ENCODE measurements at regions not wholly inside any gene's neighbourhood (a gene's known extent, or its start where the extent isn't known, plus 50 kb on each side); places are given as distances from the start of the nearest gene placed in this dataset.

DNA sequence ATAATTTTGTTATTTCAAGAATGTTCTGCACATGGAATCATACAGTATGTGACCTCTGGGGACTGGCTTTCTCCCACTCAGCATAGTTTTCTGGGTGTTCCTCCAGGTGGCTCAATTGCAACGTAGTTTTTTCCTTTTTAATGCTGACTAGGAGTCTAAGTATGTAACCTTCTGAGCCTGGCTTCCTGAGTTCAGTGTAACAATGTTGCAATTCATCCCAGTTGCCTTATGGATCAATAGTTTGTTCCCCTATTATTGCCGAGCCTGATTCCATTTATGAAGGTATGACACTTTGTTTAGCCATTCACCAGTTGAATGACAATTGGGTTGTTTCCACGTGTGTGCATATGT lies 128.3 kb downstream of the CRYBB2 start:
- intact Hi-C loops (cut with micrococcal nuclease) (no loop called here), dilution Hi-C loops (cut with MboI; ENCODE audit: extremely low pct_ligation_motif_present, low sequenced_read_pairs) (no loop called here)
- CTCF ChIA-PET = interaction anchor here (2.1 kb wide), 1 partner anchor 14 kb away, joined by 6 read pairs; no protein-coding TSS in a partner anchor
- Histone ChIP-seq H3K36me3 (ENCODE audit: control insufficient read depth in 2 of 2, extremely low read depth in 1 of 2, insufficient read depth in 2 of 2, low read length in 2 of 2) (peaks cover 0 to 8% of the 10 kb centered on the region in 2 experiments), H3K9ac (replicated peaks; ENCODE audit: extremely low read depth, insufficient read depth, low read length) (no peak overlapping the region), H3K4me1 (ENCODE audit: control insufficient read depth, extremely low read depth, insufficient read depth, low read length) (peaks cover 13% of the 10 kb centered on the region), H3K27me3 (ENCODE audit: control insufficient read depth in 2 of 2, insufficient read depth in 2 of 2, low read length in 2 of 2) (no peaks in the 10 kb centered on the region), H2AFZ (ENCODE audit: low read depth, low read length) (no peak overlapping the region), H3K4me2 (ENCODE audit: insufficient read depth, low read length) (peak overlapping the region; percentile 2), H4K20me1 (replicated peaks; ENCODE audit: control insufficient read depth, extremely low read depth, insufficient read depth, low read length) (no peaks in the 10 kb centered on the region), H3K9me1 (replicated peaks; ENCODE audit: control insufficient read depth, extremely low read depth, insufficient read depth, low read length) (no peaks in the 10 kb centered on the region), H3K9me3 (replicated peaks; ENCODE audit: control insufficient read depth, insufficient read depth, low read length) (no peaks in the 10 kb centered on the region), H3K79me2 (ENCODE audit: control insufficient read depth, insufficient read depth, low read length) (no peaks in the 10 kb centered on the region), H3K4me3 (replicated peaks in 1 of 3; ENCODE audit: insufficient read depth in 1 of 3, low read depth in 1 of 3, low read length in 3 of 3) (no peak overlapping the region), H3K27ac (ENCODE audit: insufficient read depth, low read depth, low read length) (peak overlapping the region; percentile 61)
- DNase-seq (ENCODE audit: low read depth, low spot score) = peak; percentile 53
- no peak for TF ChIP-seq GATA2 (IDR thresholded peaks at IDR 0.05; ENCODE audit: insufficient read depth, insufficient read length, low read depth, low read length)
- peak; percentile 29 for TF ChIP-seq JUN (IDR thresholded peaks at IDR 0.05; ENCODE audit: borderline replicate concordance, insufficient read depth, insufficient read length, low read depth)
- TF ChIP-seq, protein P1, sequence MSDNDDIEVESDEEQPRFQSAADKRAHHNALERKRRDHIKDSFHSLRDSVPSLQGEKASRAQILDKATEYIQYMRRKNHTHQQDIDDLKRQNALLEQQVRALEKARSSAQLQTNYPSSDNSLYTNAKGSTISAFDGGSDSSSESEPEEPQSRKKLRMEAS (IDR thresholded peaks at IDR 0.05; ENCODE audit: insufficient read depth, insufficient read length) = no peak
- TF ChIP-seq POLR2A (IDR thresholded peaks at IDR 0.05; ENCODE audit: low read depth, low read length) = no peak
- FAIRE-seq = peak; percentile 82
- BruUV-seq (replicated peaks) = no TSS peak
- POLR2A ChIA-PET = interaction anchor here (0.6 kb wide), 1 partner anchor 125 kb away, joined by 4 read pairs; no protein-coding TSS in a partner anchor

DNA sequence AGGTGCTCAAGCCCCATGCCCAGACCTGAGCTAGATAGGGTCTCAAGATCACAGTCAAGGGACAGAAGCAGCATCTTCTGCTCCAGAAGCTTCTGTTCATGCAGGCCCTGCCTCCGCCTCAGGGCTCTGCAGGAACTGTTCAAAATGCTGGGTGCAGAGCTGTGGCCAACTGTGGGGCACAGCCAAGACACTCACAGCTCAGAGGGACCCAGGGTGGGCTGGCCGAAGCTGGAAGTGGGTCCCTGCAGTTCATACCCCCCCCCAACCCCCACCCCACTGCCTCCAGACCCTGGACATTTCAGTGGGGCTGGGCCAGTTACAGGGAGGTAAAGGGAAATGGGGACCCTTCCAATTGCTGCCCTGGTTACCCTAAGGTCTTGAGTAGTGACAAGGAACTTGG lies 129.0 kb downstream of the CRYBB2 start:
- TF ChIP-seq, protein P1 (IDR thresholded peaks at IDR 0.05; ENCODE audit: insufficient read depth, insufficient read length) = no peak
- TF ChIP-seq POLR2A (IDR thresholded peaks at IDR 0.05; ENCODE audit: low read depth, low read length) = no peak
- TF ChIP-seq EZH2 (IDR thresholded peaks at IDR 0.05; ENCODE audit: borderline replicate concordance, low read depth, low read length, severe bottlenecking) = no peak
- TF ChIP-seq, protein P2, sequence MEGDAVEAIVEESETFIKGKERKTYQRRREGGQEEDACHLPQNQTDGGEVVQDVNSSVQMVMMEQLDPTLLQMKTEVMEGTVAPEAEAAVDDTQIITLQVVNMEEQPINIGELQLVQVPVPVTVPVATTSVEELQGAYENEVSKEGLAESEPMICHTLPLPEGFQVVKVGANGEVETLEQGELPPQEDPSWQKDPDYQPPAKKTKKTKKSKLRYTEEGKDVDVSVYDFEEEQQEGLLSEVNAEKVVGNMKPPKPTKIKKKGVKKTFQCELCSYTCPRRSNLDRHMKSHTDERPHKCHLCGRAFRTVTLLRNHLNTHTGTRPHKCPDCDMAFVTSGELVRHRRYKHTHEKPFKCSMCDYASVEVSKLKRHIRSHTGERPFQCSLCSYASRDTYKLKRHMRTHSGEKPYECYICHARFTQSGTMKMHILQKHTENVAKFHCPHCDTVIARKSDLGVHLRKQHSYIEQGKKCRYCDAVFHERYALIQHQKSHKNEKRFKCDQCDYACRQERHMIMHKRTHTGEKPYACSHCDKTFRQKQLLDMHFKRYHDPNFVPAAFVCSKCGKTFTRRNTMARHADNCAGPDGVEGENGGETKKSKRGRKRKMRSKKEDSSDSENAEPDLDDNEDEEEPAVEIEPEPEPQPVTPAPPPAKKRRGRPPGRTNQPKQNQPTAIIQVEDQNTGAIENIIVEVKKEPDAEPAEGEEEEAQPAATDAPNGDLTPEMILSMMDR (IDR thresholded peaks at IDR 0.05; ENCODE audit: extremely low read depth in 1 of 2, insufficient read depth in 1 of 2, low read depth in 1 of 2, low read length in 2 of 2) = no peak
- no peak for TF ChIP-seq GATA2 (IDR thresholded peaks at IDR 0.05; ENCODE audit: insufficient read depth, insufficient read length, low read depth, low read length)
- no peak for TF ChIP-seq FOS (IDR thresholded peaks at IDR 0.05; ENCODE audit: borderline replicate concordance, insufficient read depth, low read length)
- TF ChIP-seq JUN (IDR thresholded peaks at IDR 0.05; ENCODE audit: borderline replicate concordance, insufficient read depth, insufficient read length, low read depth) = no peak
- no peak for TF ChIP-seq MYC (IDR thresholded peaks at IDR 0.05; ENCODE audit: low read depth, low read length)
- TF ChIP-seq POLR2AphosphoS5 (IDR thresholded peaks at IDR 0.05; ENCODE audit: insufficient read depth, low read depth, low read length) = no peak
- FAIRE-seq (no peak), DNase-seq (ENCODE audit: low read depth, low spot score) (no peak)
- Histone ChIP-seq H4K20me1 (replicated peaks; ENCODE audit: control insufficient read depth, extremely low read depth, insufficient read depth, low read length) (no peaks in the 10 kb centered on the region), H3K9me1 (replicated peaks; ENCODE audit: control insufficient read depth, extremely low read depth, insufficient read depth, low read length) (no peaks in the 10 kb centered on the region), H3K27me3 (ENCODE audit: control insufficient read depth in 2 of 2, insufficient read depth in 2 of 2, low read length in 2 of 2) (no peaks in the 10 kb centered on the region), H3K4me2 (ENCODE audit: insufficient read depth, low read length) (no peak overlapping the region), H3K9me3 (replicated peaks; ENCODE audit: control insufficient read depth, insufficient read depth, low read length) (no peaks in the 10 kb centered on the region), H3K27ac (ENCODE audit: insufficient read depth, low read depth, low read length) (peak overlapping the region; percentile 61), H3K9ac (replicated peaks; ENCODE audit: extremely low read depth, insufficient read depth, low read length) (no peak overlapping the region), H3K36me3 (ENCODE audit: control insufficient read depth in 2 of 2, extremely low read depth in 1 of 2, insufficient read depth in 2 of 2, low read length in 2 of 2) (peaks cover 0 to 8% of the 10 kb centered on the region in 2 experiments), H3K4me3 (replicated peaks in 1 of 3; ENCODE audit: insufficient read depth in 1 of 3, low read depth in 1 of 3, low read length in 3 of 3) (no peak overlapping the region), H2AFZ (ENCODE audit: low read depth, low read length) (no peak overlapping the region), H3K4me1 (ENCODE audit: control insufficient read depth, extremely low read depth, insufficient read depth, low read length) (peaks cover 13% of the 10 kb centered on the region), H3K79me2 (ENCODE audit: control insufficient read depth, insufficient read depth, low read length) (no peaks in the 10 kb centered on the region)
- no TSS peak for BruUV-seq (replicated peaks)
- POLR2A ChIA-PET = interaction anchor here (0.6 kb wide), 1 partner anchor 125 kb away, joined by 4 read pairs; no protein-coding TSS in a partner anchor
- dilution Hi-C loops (cut with MboI; ENCODE audit: extremely low pct_ligation_motif_present, low sequenced_read_pairs) = no loop called here
- intact Hi-C loops (cut with micrococcal nuclease) = no loop called here
- CTCF ChIA-PET = interaction anchor here (2.1 kb wide), 1 partner anchor 15 kb away, joined by 6 read pairs; no protein-coding TSS in a partner anchor
